ENCODE measurements at regions not wholly inside any gene's neighbourhood (a gene's known extent, or its start where the extent isn't known, plus 50 kb on each side); places are given as distances from the start of the nearest gene placed in this dataset.
A peak's percentile ranks its signal among the peaks of the same experiment; 100 is the strongest.
"Not testable (repeated sequence)": the region's sequence is repeated elsewhere in the genome, so short reads cannot be mapped to it uniquely, and the experiment has no call there.

- no peak for DNase-seq (ENCODE audit: low read depth, low spot score)
- H3K9me3 ChIP-seq (ENCODE audit: control insufficient read depth, insufficient read depth, low read length) = no peaks in the 10 kb centered on the region
- ChIA-PET POLR2A (no interaction called here), CTCF (interaction anchor here (1.0 to 4.5 kb wide), 3 partner anchors 12 to 98 kb away, joined by 3 to 19 read pairs (median 4); no protein-coding TSS in a partner anchor)
- no peaks in the 10 kb centered on the region for H3K27me3 ChIP-seq (ENCODE audit: control insufficient read depth, insufficient read depth, low read length)
- no peak overlapping the region for H3K4me3 ChIP-seq (ENCODE audit: low read depth, low read length)
- peak; percentile 63 for TF ChIP-seq CTCF (IDR thresholded peaks at IDR 0.05; ENCODE audit: low read depth, low read length)
- H3K27ac ChIP-seq (ENCODE audit: low read depth, low read length) = no peak overlapping the region
Observed at GRCh38 chrX:136953867-136954787, 73.6 kb upstream of the RBMX start.

- no peak overlapping the region for H3K27ac ChIP-seq (ENCODE audit: low read depth, low read length)
- DNase-seq (ENCODE audit: low read depth, low spot score) = no peak
- H3K4me3 ChIP-seq (ENCODE audit: low read depth, low read length) = no peak overlapping the region
- no peak for TF ChIP-seq CTCF (IDR thresholded peaks at IDR 0.05; ENCODE audit: low read depth, low read length)
- H3K27me3 ChIP-seq (ENCODE audit: control insufficient read depth, insufficient read depth, low read length) = no peaks in the 10 kb centered on the region
- CTCF ChIA-PET = no interaction called here
- POLR2A ChIA-PET = no interaction called here
- no peaks in the 10 kb centered on the region for H3K9me3 ChIP-seq (ENCODE audit: control insufficient read depth, insufficient read depth, low read length)
Observed at GRCh38 chrX:136950211-136950610, 69.7 kb upstream of the RBMX start.

GRCh38 chrX:136941396-136942337 is 61.1 kb upstream of the RBMX start:
- CTCF ChIA-PET = interaction anchor here (1.0 to 1.5 kb wide), 3 partner anchors 12 to 252 kb away, joined by 3 to 5 read pairs (median 4); no protein-coding TSS in a partner anchor
- no peak overlapping the region for H3K27ac ChIP-seq (ENCODE audit: low read depth, low read length)
- POLR2A ChIA-PET = no interaction called here
- no peak overlapping the region for H3K4me3 ChIP-seq (ENCODE audit: low read depth, low read length)
- DNase-seq (ENCODE audit: low read depth, low spot score) = no peak
- no peak for TF ChIP-seq CTCF (IDR thresholded peaks at IDR 0.05; ENCODE audit: low read depth, low read length)
- no peaks in the 10 kb centered on the region for H3K27me3 ChIP-seq (ENCODE audit: control insufficient read depth, insufficient read depth, low read length)
- no peaks in the 10 kb centered on the region for H3K9me3 ChIP-seq (ENCODE audit: control insufficient read depth, insufficient read depth, low read length)

- H3K4me3 ChIP-seq (ENCODE audit: low read depth, low read length) = no peak overlapping the region
- H3K27me3 ChIP-seq (ENCODE audit: control insufficient read depth, insufficient read depth, low read length) = no peaks in the 10 kb centered on the region
- DNase-seq (ENCODE audit: low read depth, low spot score) = no peak
- no peak overlapping the region for H3K27ac ChIP-seq (ENCODE audit: low read depth, low read length)
- POLR2A ChIA-PET = no interaction called here
- TF ChIP-seq CTCF (IDR thresholded peaks at IDR 0.05; ENCODE audit: low read depth, low read length) = no peak
- CTCF ChIA-PET = no interaction called here
- no peaks in the 10 kb centered on the region; the same call in 1 of the 2 replicates for H3K9me3 ChIP-seq (ENCODE audit: control insufficient read depth, insufficient read depth, low read length)
Observed at GRCh38 chrX:136936183-136936549, 55.6 kb upstream of the RBMX start.

- H3K4me3 ChIP-seq (ENCODE audit: low read depth, low read length); H3K27me3 ChIP-seq (ENCODE audit: control insufficient read depth, insufficient read depth, low read length); DNase-seq (ENCODE audit: low read depth, low spot score); H3K9me3 ChIP-seq (ENCODE audit: control insufficient read depth, insufficient read depth, low read length); H3K27ac ChIP-seq (ENCODE audit: low read depth, low read length); CTCF ChIA-PET; POLR2A ChIA-PET: not testable (repeated sequence)
Observed at GRCh38 chrX:136935533-136936182, 55.1 kb upstream of the RBMX start.

- H3K27ac ChIP-seq (ENCODE audit: low read depth, low read length); DNase-seq (ENCODE audit: low read depth, low spot score); H3K27me3 ChIP-seq (ENCODE audit: control insufficient read depth, insufficient read depth, low read length); H3K4me3 ChIP-seq (ENCODE audit: low read depth, low read length); H3K9me3 ChIP-seq (ENCODE audit: control insufficient read depth, insufficient read depth, low read length): not testable (repeated sequence)
- ChIA-PET POLR2A (interaction anchor here (1.2 kb wide), 1 partner anchor 54 kb away, joined by 4 read pairs; the partner anchor contains the start of gene RBMX), CTCF (interaction anchor here (0.9 kb wide), 1 partner anchor 9 kb away, joined by 3 read pairs; no protein-coding TSS in a partner anchor)
Observed at GRCh38 chrX:136934652-136935051, 54.1 kb upstream of the RBMX start.

Data from AG04450 (cell line).